ENCODE measurements at regions not wholly inside any gene's neighbourhood (a gene's known extent, or its start where the extent isn't known, plus 50 kb on each side); places are given as distances from the start of the nearest gene placed in this dataset.
"Not testable (repeated sequence)": the region's sequence is repeated elsewhere in the genome, so short reads cannot be mapped to it uniquely, and the experiment has no call there.

DNA sequence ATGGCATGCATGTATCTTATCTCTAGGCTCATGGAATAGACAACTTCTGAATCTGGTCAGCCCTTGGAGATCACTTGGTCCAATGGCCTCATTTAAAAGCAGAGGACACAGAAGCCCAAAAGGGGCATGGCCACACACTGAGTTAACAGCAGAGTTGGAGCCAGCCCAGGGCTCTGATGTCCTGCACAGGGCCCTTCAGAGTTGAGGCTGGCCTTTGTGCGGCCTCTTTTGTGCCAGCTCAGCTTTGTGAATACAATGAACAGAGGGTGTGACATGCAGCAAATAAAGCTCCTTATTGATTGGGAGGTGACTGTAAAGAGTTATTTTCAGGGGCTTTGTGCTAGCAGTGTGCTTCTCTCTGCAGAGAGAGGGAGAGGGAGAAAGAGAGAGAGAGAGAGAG, 150.1 kb upstream of the STK32A start:
- no peak overlapping the region for H3K4me3 ChIP-seq (ENCODE audit: low read length)
- TF ChIP-seq ZNF274 (IDR thresholded peaks at IDR 0.05; ENCODE audit: low read depth, low read length), result no peak

GRCh38 chr5:147085409-147085808, 149.4 kb upstream of the STK32A start:
- TF ChIP-seq ZNF274 (IDR thresholded peaks at IDR 0.05; ENCODE audit: low read depth, low read length), result no peak
- H3K4me3 ChIP-seq (ENCODE audit: low read length), result no peak overlapping the region

GRCh38 chr5:147092044-147092443, 142.8 kb upstream of the STK32A start:
- no peak for TF ChIP-seq ZNF274 (IDR thresholded peaks at IDR 0.05; ENCODE audit: low read depth, low read length)
- no peak overlapping the region for H3K4me3 ChIP-seq (ENCODE audit: low read length)

GRCh38 chr5:147093138-147093537, 141.7 kb upstream of the STK32A start:
- no peak overlapping the region for H3K4me3 ChIP-seq (ENCODE audit: low read length)
- TF ChIP-seq ZNF274 (IDR thresholded peaks at IDR 0.05; ENCODE audit: low read depth, low read length), result no peak

DNA sequence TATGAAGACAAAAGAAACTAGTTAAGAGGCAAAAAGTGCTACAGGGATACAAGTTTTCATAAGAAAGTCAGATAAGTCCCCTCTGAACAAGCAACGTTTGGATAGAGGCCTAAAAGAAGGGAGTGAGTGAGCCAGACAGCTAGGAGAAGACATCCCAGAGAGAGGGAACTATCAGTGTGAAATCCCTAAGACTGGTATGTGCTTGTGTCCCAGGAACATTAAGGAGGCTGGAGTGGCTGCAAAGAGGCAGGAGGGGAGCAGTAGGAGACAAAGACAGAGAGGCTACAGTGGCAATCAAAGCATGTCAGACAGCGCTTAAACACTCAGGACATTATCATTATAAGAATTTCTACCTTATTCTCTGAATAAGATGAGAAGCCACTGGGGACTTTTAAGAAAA, 139.1 kb upstream of the STK32A start:
- no peak for TF ChIP-seq ZNF274 (IDR thresholded peaks at IDR 0.05; ENCODE audit: low read depth, low read length)
- H3K4me3 ChIP-seq (ENCODE audit: low read length), result no peak overlapping the region

DNA sequence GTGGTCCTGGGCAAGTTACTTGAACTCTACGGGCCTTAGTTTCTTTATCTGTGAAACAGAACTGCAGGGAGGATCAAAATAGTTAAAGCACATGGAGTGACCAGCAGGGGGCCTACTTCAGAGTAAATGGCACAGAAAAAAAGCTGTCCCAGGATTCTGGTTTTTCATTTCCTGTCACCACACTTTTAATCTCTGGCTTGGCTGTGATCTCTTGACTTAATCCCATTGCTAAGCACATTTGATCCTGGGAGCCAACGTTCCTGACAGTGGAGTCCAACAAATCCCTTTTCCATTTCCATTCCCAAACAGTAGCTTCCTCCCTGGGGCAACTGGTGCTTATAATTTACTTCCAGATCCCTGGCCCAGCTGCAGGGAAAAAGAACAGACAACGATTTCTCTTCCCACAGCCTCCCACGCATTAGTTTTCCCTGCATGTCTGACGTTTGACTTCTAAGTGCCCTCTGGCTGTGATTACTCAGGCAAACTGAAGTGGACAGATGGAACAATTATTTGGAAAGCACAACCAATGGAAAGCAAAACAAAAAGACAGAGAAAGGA, 136.5 kb upstream of the STK32A start:
- no peak overlapping the region for H3K4me3 ChIP-seq (ENCODE audit: low read length)
- no peak for TF ChIP-seq ZNF274 (IDR thresholded peaks at IDR 0.05; ENCODE audit: low read depth, low read length)

DNA sequence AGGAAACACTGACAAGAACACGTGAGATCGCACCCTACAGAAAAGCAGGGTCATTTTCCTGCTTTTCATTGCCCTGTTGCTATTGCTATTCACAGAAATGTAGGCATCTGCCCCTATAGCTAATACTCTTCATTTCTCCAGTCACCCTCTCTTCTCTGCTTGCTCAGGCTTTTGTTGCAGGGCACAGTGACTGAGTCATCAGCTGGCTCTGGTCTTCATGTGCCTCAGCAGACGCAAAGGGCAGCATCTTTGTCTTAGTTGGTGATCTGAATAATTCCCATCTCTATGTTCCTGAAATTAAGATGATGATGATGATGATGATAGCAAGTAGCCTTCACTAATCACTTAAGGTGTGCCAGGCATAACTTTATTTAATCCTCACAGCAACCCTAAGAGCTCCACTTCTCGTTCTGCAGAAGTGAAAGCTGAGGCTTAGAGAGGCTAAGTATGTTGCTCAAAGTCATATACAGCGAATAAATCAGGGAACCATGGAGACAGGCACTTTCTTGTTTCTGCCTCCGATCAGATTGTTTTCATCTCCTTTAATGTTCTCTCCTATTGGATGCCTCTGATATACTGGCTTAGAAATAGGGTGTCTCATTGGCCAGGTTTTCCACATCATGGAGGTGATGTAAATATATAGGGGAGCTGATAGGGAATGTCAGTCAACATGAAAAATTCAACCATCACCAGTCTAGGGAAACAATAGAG, 133.0 kb upstream of the STK32A start:
- TF ChIP-seq ZNF274 (IDR thresholded peaks at IDR 0.05; ENCODE audit: low read depth, low read length), result no peak
- no peak overlapping the region for H3K4me3 ChIP-seq (ENCODE audit: low read length)

DNA sequence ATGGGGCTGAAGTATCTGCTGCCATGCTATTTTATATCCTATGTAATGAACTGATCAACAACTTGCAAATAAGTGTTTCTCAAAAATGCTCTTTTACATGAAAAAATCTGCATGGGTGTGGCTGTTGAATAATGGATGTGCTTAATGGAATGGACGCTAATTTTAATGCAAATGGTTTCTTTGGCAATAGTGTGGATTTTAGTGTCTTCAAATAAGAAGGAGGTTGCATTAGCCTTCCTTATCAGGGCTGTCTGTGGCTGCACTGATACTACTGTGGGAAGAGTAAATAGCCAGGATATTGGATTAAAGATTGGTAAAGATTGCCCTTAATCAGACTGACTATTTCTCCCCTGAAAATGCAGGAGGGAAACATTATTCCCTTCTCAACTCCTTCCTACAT, 121.9 kb upstream of the STK32A start:
- no peak for TF ChIP-seq ZNF274 (IDR thresholded peaks at IDR 0.05; ENCODE audit: low read depth, low read length)
- H3K4me3 ChIP-seq (ENCODE audit: low read length), result no peak overlapping the region

GRCh38 chr5:147113967-147114366, 120.9 kb upstream of the STK32A start:
- H3K4me3 ChIP-seq (ENCODE audit: low read length), result no peak overlapping the region
- TF ChIP-seq ZNF274 (IDR thresholded peaks at IDR 0.05; ENCODE audit: low read depth, low read length), result no peak

DNA sequence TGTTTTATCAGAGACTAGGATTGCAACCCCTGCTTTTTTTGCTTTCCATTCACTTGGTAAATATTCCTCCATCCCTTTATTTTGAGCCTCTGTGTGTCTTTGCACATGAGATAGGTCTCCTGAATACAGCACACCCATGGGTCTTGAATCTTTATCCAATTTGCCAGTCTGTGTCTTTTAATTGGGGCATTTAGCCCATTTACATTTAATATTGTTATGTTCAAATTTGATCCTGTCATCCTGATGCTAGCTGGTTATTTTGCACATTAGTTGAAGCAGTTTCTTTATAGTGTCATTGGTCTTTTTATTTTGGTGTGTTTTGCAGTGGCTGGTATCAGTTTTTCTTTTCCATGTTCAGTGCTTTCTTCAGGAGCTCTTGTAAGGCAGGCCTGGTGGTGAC, 95.1 kb upstream of the STK32A start:
- not testable (repeated sequence) for H3K4me3 ChIP-seq (ENCODE audit: low read length)

- no peak overlapping the region for H3K4me3 ChIP-seq (ENCODE audit: low read length)
- no peak for TF ChIP-seq ZNF274 (IDR thresholded peaks at IDR 0.05; ENCODE audit: low read depth, low read length)
Measured at GRCh38 chr5:147140558-147140957, 94.3 kb upstream of the STK32A start.

DNA sequence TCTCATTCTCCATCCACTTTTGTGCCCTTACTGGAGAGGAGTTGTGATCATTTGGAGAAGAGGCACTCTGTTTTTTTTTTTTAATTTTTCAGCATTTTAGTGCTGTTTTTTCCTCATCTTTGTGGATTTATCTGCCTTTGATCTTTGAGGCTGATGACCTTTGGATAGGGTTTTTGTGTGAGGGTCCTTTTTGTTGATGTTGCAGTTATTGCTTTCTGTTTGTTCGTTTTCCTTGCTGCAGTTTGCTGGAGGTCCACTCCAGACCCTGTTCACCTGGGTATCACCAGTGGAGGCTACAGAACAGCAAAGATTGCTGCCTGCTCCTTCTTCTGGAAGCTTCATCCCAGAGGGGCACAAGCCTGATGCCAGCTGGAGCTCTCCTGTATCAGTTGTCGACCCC, 93.2 kb upstream of the STK32A start:
- H3K4me3 ChIP-seq (ENCODE audit: low read length), result not testable (repeated sequence)

GRCh38 chr5:147143215-147143614, 91.6 kb upstream of the STK32A start:
- TF ChIP-seq ZNF274 (IDR thresholded peaks at IDR 0.05; ENCODE audit: low read depth, low read length), result no peak

GRCh38 chr5:147145328-147145727, 89.5 kb upstream of the STK32A start:
- no peak overlapping the region for H3K4me3 ChIP-seq (ENCODE audit: low read length)
- no peak for TF ChIP-seq ZNF274 (IDR thresholded peaks at IDR 0.05; ENCODE audit: low read depth, low read length)

More at GRCh38 chr5:147143215-147143614, 91.6 kb upstream of the STK32A start:
- H3K4me3 ChIP-seq (ENCODE audit: low read length), result no peak overlapping the region

- no peak for TF ChIP-seq ZNF274 (IDR thresholded peaks at IDR 0.05; ENCODE audit: low read depth, low read length)
- H3K4me3 ChIP-seq (ENCODE audit: low read length), result no peak overlapping the region
Measured at GRCh38 chr5:147148715-147149114, 86.1 kb upstream of the STK32A start.

- no peak for TF ChIP-seq ZNF274 (IDR thresholded peaks at IDR 0.05; ENCODE audit: low read depth, low read length)
Measured at GRCh38 chr5:147152086-147152485, 82.7 kb upstream of the STK32A start.

More at GRCh38 chr5:147152086-147152485, 82.7 kb upstream of the STK32A start:
- H3K4me3 ChIP-seq (ENCODE audit: low read length), result no peak overlapping the region
